Endothelial cell of umbilical vein (primary cell): ENCODE measurements at regions not wholly inside any gene's neighbourhood (a gene's known extent, or its start where the extent isn't known, plus 50 kb on each side); places are given as distances from the start of the nearest gene placed in this dataset. TPM values are rescaled to one million over a fixed set of nuclear protein-coding genes. Genes with fewer than 3 reads are reported as not detected.

Experiments
- microRNA-seq: library from miRNA; unstranded; fragments of <30 nt; microRNA quantifications from one replicate; pipeline ENCODE4 v1.2.0, GENCODE V29; 2021; ENCODE audit warnings: borderline number of aligned reads, borderline replicate concordance
- small RNA-seq: library from RNA; depleted of rRNA; stranded (forward); fragments of <200 nt; gene quantifications from one replicate; pipeline ENCODE3, GENCODE V24; 2012; ENCODE audit warnings: low replicate concordance, low read depth; ENCODE audit not compliant: insufficient read depth, insufficient read length

Small RNAs in the stretch of these regions (microRNA-seq; reads per million reads assigned to microRNA genes)
- not detected for gene MIR4477B

Small RNAs in the stretch of these regions (small RNA-seq; reads per million reads assigned to genes)
- gene MIR4477B, result not detected
- gene PTGER4P3, result not detected
- not detected for gene RNA5SP284
